ENCODE measurements at regions not wholly inside any gene's neighbourhood (a gene's known extent, or its start where the extent isn't known, plus 50 kb on each side); places are given as distances from the start of the nearest gene placed in this dataset.

DNA sequence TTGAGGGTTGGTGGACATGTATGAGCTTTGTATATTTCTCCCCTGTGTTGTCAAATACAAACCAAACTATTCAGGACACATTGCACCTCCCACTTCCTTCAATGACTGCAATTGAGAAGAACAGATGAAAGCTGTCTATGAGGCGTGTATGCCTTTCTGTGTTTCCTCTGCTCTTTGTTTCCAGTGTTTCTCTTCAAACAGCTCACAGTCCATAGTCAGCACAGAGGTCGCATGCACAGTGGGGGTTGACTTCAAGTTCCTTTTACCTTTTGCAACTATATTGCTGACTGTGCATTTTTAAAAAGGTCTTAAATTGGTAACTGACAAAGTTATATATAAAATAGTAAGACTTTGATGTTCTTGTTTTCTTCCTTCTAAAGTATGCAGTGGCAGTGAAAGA, 957.8 kb downstream of the C4orf33 start:
- ChIA-PET CTCF (no interaction called here), POLR2A (no interaction called here)
- Histone ChIP-seq H3K4me3 (no peak overlapping the region), H3K27ac (no peak overlapping the region), H3K4me2 (no peak overlapping the region), H3K9me3 (no peaks in the 10 kb centered on the region), H3K4me1 (no peaks in the 10 kb centered on the region)
- FAIRE-seq (no peak), ATAC-seq (no peak), DNase-seq (ENCODE audit: low read depth in 1 of 2, low spot score in 1 of 2) (no peak)
- 30% methylated on average over 2 of the region's 2 CpGs for WGBS (ENCODE audit: missing lambda C conversion rate)
- no peak for TF ChIP-seq CTCF (IDR thresholded peaks at IDR 0.05)
- TF ChIP-seq MAFK (IDR thresholded peaks at IDR 0.05; ENCODE audit: partially characterized antibody) = peak; percentile 96

DNA sequence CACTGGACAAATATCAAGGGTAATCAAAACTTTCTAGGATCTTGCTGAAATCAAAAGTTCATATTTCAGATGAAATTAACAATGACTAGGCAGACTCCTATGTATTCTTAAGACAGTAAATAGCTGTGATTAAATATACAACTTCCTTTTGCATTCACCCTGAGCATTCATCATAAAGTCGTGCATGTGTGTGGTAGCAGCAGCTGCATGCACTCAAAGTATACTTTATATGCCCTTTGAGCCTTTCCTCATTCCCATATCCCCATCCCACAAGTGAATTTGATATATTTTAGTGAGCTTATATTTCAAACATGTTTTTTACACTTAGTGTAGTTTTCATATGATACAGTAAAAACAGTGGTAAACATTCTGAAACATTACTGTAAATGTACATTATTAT, 959.0 kb downstream of the C4orf33 start:
- Histone ChIP-seq H3K4me1 (no peaks in the 10 kb centered on the region), H3K4me3 (no peak overlapping the region), H3K4me2 (no peak overlapping the region), H3K27ac (no peak overlapping the region), H3K9me3 (no peaks in the 10 kb centered on the region)
- CTCF ChIA-PET = no interaction called here
- POLR2A ChIA-PET = interaction anchor here (0.5 kb wide), 1 partner anchor 119 kb away, joined by 4 read pairs; no protein-coding TSS in a partner anchor
- DNase-seq (ENCODE audit: low read depth in 1 of 2, low spot score in 1 of 2) (peak in 1 of 2 experiments; percentile 9), ATAC-seq (no peak), FAIRE-seq (no peak)
- no peak for TF ChIP-seq RARB (CRISPR knock-in tag; IDR thresholded peaks at IDR 0.05)
- TF ChIP-seq RFX5 (IDR thresholded peaks at IDR 0.05) = no peak
- no peak for TF ChIP-seq USF2 (IDR thresholded peaks at IDR 0.05)
- no peak for TF ChIP-seq JUN (IDR thresholded peaks at IDR 0.05)
- no peak for TF ChIP-seq TP53 (CRISPR knock-in tag; IDR thresholded peaks at IDR 0.05)
- no peak for TF ChIP-seq HOXB5 (CRISPR knock-in tag; IDR thresholded peaks at IDR 0.05)
- TF ChIP-seq, protein P1, sequence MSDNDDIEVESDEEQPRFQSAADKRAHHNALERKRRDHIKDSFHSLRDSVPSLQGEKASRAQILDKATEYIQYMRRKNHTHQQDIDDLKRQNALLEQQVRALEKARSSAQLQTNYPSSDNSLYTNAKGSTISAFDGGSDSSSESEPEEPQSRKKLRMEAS (IDR thresholded peaks at IDR 0.05) = no peak
- TF ChIP-seq ZNF302 (CRISPR knock-in tag; IDR thresholded peaks at IDR 0.05) = no peak
- no peak for TF ChIP-seq CBX2 (IDR thresholded peaks at IDR 0.05; ENCODE audit: borderline replicate concordance, low read depth)
- TF ChIP-seq HDAC2 (IDR thresholded peaks at IDR 0.05) = no peak
- no peak for TF ChIP-seq JUNB (IDR thresholded peaks at IDR 0.05)
- no peak for TF ChIP-seq ATOH8 (CRISPR knock-in tag; IDR thresholded peaks at IDR 0.05; ENCODE audit: low read depth)
- WGBS (ENCODE audit: missing lambda C conversion rate) = 18% methylated on average over 1 of the region's 1 CpG

DNA sequence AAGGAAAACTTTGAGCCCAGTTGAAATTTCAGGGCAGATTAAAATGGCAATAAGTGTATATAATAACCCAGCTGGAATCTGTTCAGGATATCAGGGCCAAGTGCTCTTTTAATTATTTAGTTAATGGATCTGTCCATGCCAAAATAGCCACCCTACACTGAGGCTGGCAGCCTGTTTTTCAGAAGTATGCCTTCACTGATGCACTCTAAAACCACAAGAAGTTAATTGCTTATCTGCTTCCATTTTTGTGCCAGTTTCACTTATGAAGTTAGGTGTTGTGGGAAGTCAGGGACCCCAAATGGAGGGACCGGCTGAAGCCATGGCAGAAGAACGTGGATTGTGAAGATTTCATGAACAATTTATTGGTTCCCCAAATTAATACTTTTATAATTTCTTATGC, 960.3 kb downstream of the C4orf33 start:
- no peak for ATAC-seq
- Histone ChIP-seq H3K4me2 (no peak overlapping the region), H3K9me3 (no peaks in the 10 kb centered on the region), H3K4me3 (no peak overlapping the region), H3K4me1 (no peaks in the 10 kb centered on the region), H3K27ac (no peak overlapping the region)
- POLR2A ChIA-PET = no interaction called here
- no peak for DNase-seq (ENCODE audit: low read depth in 1 of 2, low spot score in 1 of 2)
- 70% methylated on average over 2 of the region's 2 CpGs for WGBS (ENCODE audit: missing lambda C conversion rate)
- no peak for FAIRE-seq
- no peak for TF ChIP-seq ZFP36 (IDR thresholded peaks at IDR 0.05; ENCODE audit: borderline replicate concordance, partially characterized antibody)
- TF ChIP-seq, protein P1 (IDR thresholded peaks at IDR 0.05) = no peak
- TF ChIP-seq HOXB5 (CRISPR knock-in tag; IDR thresholded peaks at IDR 0.05) = no peak
- TF ChIP-seq, protein P2, sequence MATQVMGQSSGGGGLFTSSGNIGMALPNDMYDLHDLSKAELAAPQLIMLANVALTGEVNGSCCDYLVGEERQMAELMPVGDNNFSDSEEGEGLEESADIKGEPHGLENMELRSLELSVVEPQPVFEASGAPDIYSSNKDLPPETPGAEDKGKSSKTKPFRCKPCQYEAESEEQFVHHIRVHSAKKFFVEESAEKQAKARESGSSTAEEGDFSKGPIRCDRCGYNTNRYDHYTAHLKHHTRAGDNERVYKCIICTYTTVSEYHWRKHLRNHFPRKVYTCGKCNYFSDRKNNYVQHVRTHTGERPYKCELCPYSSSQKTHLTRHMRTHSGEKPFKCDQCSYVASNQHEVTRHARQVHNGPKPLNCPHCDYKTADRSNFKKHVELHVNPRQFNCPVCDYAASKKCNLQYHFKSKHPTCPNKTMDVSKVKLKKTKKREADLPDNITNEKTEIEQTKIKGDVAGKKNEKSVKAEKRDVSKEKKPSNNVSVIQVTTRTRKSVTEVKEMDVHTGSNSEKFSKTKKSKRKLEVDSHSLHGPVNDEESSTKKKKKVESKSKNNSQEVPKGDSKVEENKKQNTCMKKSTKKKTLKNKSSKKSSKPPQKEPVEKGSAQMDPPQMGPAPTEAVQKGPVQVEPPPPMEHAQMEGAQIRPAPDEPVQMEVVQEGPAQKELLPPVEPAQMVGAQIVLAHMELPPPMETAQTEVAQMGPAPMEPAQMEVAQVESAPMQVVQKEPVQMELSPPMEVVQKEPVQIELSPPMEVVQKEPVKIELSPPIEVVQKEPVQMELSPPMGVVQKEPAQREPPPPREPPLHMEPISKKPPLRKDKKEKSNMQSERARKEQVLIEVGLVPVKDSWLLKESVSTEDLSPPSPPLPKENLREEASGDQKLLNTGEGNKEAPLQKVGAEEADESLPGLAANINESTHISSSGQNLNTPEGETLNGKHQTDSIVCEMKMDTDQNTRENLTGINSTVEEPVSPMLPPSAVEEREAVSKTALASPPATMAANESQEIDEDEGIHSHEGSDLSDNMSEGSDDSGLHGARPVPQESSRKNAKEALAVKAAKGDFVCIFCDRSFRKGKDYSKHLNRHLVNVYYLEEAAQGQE (IDR thresholded peaks at IDR 0.05) = no peak
- TF ChIP-seq FOSB (CRISPR knock-in tag; IDR thresholded peaks at IDR 0.05) = no peak
- no peak for TF ChIP-seq ZC3H11A (IDR thresholded peaks at IDR 0.05)
- TF ChIP-seq POLR2A (IDR thresholded peaks at IDR 0.05; ENCODE audit: low read length) = no peak
- TF ChIP-seq EHF (CRISPR knock-in tag; IDR thresholded peaks at IDR 0.05) = no peak
- TF ChIP-seq SMC3 (IDR thresholded peaks at IDR 0.05) = no peak
- TF ChIP-seq JUNB (IDR thresholded peaks at IDR 0.05) = no peak
- TF ChIP-seq KDM5A (IDR thresholded peaks at IDR 0.05) = no peak
- no peak for TF ChIP-seq JUN (IDR thresholded peaks at IDR 0.05)
- TF ChIP-seq, protein P3, sequence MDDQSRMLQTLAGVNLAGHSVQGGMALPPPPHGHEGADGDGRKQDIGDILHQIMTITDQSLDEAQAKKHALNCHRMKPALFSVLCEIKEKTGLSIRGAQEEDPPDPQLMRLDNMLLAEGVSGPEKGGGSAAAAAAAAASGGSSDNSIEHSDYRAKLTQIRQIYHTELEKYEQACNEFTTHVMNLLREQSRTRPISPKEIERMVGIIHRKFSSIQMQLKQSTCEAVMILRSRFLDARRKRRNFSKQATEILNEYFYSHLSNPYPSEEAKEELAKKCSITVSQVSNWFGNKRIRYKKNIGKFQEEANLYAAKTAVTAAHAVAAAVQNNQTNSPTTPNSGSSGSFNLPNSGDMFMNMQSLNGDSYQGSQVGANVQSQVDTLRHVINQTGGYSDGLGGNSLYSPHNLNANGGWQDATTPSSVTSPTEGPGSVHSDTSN (IDR thresholded peaks at IDR 0.05) = no peak
- TF ChIP-seq GATA3 (IDR thresholded peaks at IDR 0.05; ENCODE audit: borderline replicate concordance) = no peak
- CTCF ChIA-PET = no interaction called here

All from A549 (cell line).